ENCODE measurements at regions not wholly inside any gene's neighbourhood (a gene's known extent, or its start where the extent isn't known, plus 50 kb on each side); places are given as distances from the start of the nearest gene placed in this dataset.
"Not testable (repeated sequence)": the region's sequence is repeated elsewhere in the genome, so short reads cannot be mapped to it uniquely, and the experiment has no call there.

GRCh38 chr17:15830221-15830620 lies 98.1 kb downstream of the TBC1D26 start:
- TF ChIP-seq CTCF, POLR2A (IDR thresholded peaks at IDR 0.05): not testable (repeated sequence)

Data from lower leg skin (tissue), 3 donors.